ENCODE measurements at regions not wholly inside any gene's neighbourhood (a gene's known extent, or its start where the extent isn't known, plus 50 kb on each side); places are given as distances from the start of the nearest gene placed in this dataset.

- TF ChIP-seq POLR2AphosphoS5 (IDR thresholded peaks at IDR 0.05) (no peak), EP300 (IDR thresholded peaks at IDR 0.05) (no peak)
Observed at GRCh38 chr7:25753837-25754236, 398.2 kb upstream of the NFE2L3 start.

Measured in sigmoid colon (tissue), 4 donors.